H1 (cell line): ENCODE measurements at regions not wholly inside any gene's neighbourhood (a gene's known extent, or its start where the extent isn't known, plus 50 kb on each side); places are given as distances from the start of the nearest gene placed in this dataset.

ENCODE experiments used
- CTCF ChIA-PET: fragments of 300-600 bp; sonication (Branson Sonifier 250); formaldehyde crosslinking; loops from one replicate; lab custom pipeline; 2021; ENCODE audit not compliant: partially characterized antibody; lab: Charles Lee
- POLR2A ChIA-PET: fragments of 300-600 bp; sonication (Branson Sonifier 250); formaldehyde crosslinking; loops from one replicate; lab custom pipeline; 2021; ENCODE audit warnings: inconsistent platforms; ENCODE audit not compliant: partially characterized antibody; lab: Charles Lee
- DNase-seq, 2 experiments: peaks; one replicate each; pipeline versions ENCODE4 v3.0.0 to v3.0.0-alpha.2; 2010 to 2022; ENCODE audit warnings: low spot score in 2 of 2, low read depth in 1 of 2, mixed read lengths in 1 of 2
- FAIRE-seq: peaks from 2 replicates; lab custom pipeline; 2011; peaks lifted over from hg19 to GRCh38; lab: Jason Lieb, UNC
- H2AFZ ChIP-seq: 2 replicates; pipeline ENCODE4 v1.8.1; 2012; ENCODE audit warnings: low read length, inconsistent platforms
- H2AK5ac ChIP-seq: 2 replicates; pipeline ENCODE4 v1.6.1; 2013; ENCODE audit warnings: low read depth, low read length
- H2BK120ac ChIP-seq: replicated peaks from 2 replicates; pipeline ENCODE3; 2013; ENCODE audit warnings: low read depth, low read length, inconsistent platforms
- H2BK12ac ChIP-seq: 2 replicates; pipeline ENCODE4 v1.6.1; 2013; ENCODE audit warnings: low read depth, low read length
- H2BK15ac ChIP-seq: 2 replicates; pipeline ENCODE4 v1.6.1; 2013; ENCODE audit warnings: low read length
- H2BK20ac ChIP-seq: 2 replicates; pipeline ENCODE4 v1.6.1; 2013; ENCODE audit warnings: low read length
- H2BK5ac ChIP-seq: 2 replicates; pipeline ENCODE4 v1.6.1; 2013; ENCODE audit warnings: low read depth, low read length
- H3K14ac ChIP-seq: 2 replicates; pipeline ENCODE4 v1.6.1; 2013; ENCODE audit warnings: inconsistent platforms; ENCODE audit not compliant: insufficient read length
- H3K18ac ChIP-seq: 2 replicates; pipeline ENCODE4 v1.6.1; 2013; ENCODE audit warnings: low read length; ENCODE audit errors: extremely low read depth
- H3K23ac ChIP-seq: 2 replicates; pipeline ENCODE4 v1.6.1; 2013; ENCODE audit warnings: inconsistent platforms; ENCODE audit not compliant: insufficient read length
- H3K23me2 ChIP-seq: 2 replicates; pipeline ENCODE4 v1.6.1; 2013; ENCODE audit warnings: low read depth, low read length
- H3K27ac ChIP-seq: 2 replicates; pipeline ENCODE4 v1.6.1; 2011; ENCODE audit warnings: low read depth, low read length, inconsistent platforms
- H3K27me3 ChIP-seq, 4 experiments: replicated peaks in 1 of 4; 1 replicate in 1 of 4; 2 replicates in 3 of 4; pipeline versions ENCODE4 v1.6.1 to v1.8.1; 2011 to 2013; ENCODE audit warnings: low read length in 3 of 4, mild to moderate bottlenecking in 3 of 4, inconsistent platforms in 2 of 4, mixed read lengths in 2 of 4, moderate library complexity in 1 of 4; ENCODE audit not compliant: control insufficient read depth in 3 of 4, insufficient read depth in 3 of 4; ENCODE audit errors: extremely low read depth in 1 of 4
- H3K36me3 ChIP-seq, 4 experiments: 2 replicates each; pipeline versions ENCODE4 v1.6.1 to v1.8.1; 2011 to 2013; ENCODE audit warnings: mild to moderate bottlenecking in 4 of 4, low read length in 3 of 4, moderate library complexity in 2 of 4, control low read depth in 1 of 4, inconsistent platforms in 1 of 4; ENCODE audit not compliant: insufficient read depth in 4 of 4, control insufficient read depth in 2 of 4
- H3K4ac ChIP-seq: replicated peaks from 2 replicates; pipeline ENCODE3; 2013; ENCODE audit warnings: low read length, low read depth, mixed read lengths, inconsistent platforms; ENCODE audit not compliant: insufficient read length
- H3K4me1 ChIP-seq, 4 experiments: replicated peaks in 1 of 4; 1 replicate in 1 of 4; 2 replicates in 3 of 4; pipeline versions ENCODE4 v1.6.1 to v1.8.1; 2011 to 2013; ENCODE audit warnings: low read length in 3 of 4, inconsistent platforms in 2 of 4, mixed read lengths in 1 of 4; ENCODE audit not compliant: insufficient read depth in 4 of 4, control insufficient read depth in 3 of 4
- H3K4me2 ChIP-seq, 2 experiments: 2 replicates each; pipeline versions ENCODE4 v1.6.1 to v1.8.1; 2011 to 2013; ENCODE audit warnings: low read depth in 2 of 2, low read length in 2 of 2, control low read depth in 1 of 2, inconsistent platforms in 1 of 2, mild to moderate bottlenecking in 1 of 2; ENCODE audit not compliant: insufficient read depth in 1 of 2
- H3K4me3 ChIP-seq, 4 experiments: fragments of 200-600, 300-600 bp in 1 of 4; sonication (generic), shearing (Covaris generic), sonication (Bioruptor Twin) in 1 of 4; 2 replicates each; pipeline versions ENCODE4 v1.5.1 to v1.8.1; 2011 to 2016; ENCODE audit warnings: low read length in 4 of 4, low read depth in 3 of 4, control low read depth in 2 of 4, inconsistent platforms in 2 of 4, mild to moderate bottlenecking in 2 of 4, mixed read lengths in 1 of 4, moderate library complexity in 1 of 4; ENCODE audit not compliant: insufficient read depth in 2 of 4; ENCODE audit errors: extremely low read depth in 1 of 4
- H3K56ac ChIP-seq: replicated peaks from 2 replicates; pipeline ENCODE3; 2013; ENCODE audit warnings: low read depth, mild to moderate bottlenecking, mixed read lengths, low read length, inconsistent platforms; ENCODE audit not compliant: insufficient read length
- H3K79me1 ChIP-seq: 2 replicates; pipeline ENCODE4 v1.6.1; 2013; ENCODE audit warnings: low read depth, low read length, control low read depth
- H3K79me2 ChIP-seq, 2 experiments: 2 replicates each; pipeline versions ENCODE4 v1.6.1 to v1.8.1; 2012 to 2013; ENCODE audit warnings: low read length in 2 of 2, mild to moderate bottlenecking in 2 of 2, inconsistent platforms in 1 of 2; ENCODE audit not compliant: insufficient read depth in 2 of 2, control insufficient read depth in 1 of 2
- H3K9ac ChIP-seq, 4 experiments: replicated peaks in 1 of 4; 1 replicate in 1 of 4; 2 replicates in 3 of 4; pipeline versions ENCODE4 v1.6.1 to v1.8.1; 2011 to 2013; ENCODE audit warnings: low read depth in 3 of 4, low read length in 3 of 4, control low read depth in 2 of 4, mild to moderate bottlenecking in 2 of 4, moderate library complexity in 2 of 4, inconsistent platforms in 1 of 4; ENCODE audit errors: extremely low read depth in 1 of 4
- H3K9me3 ChIP-seq, 2 experiments: 2 replicates each; pipeline versions ENCODE4 v1.6.1 to v1.8.1; 2012 to 2013; ENCODE audit warnings: mild to moderate bottlenecking in 2 of 2, moderate library complexity in 2 of 2, control low read depth in 1 of 2, inconsistent platforms in 1 of 2, low read depth in 1 of 2, low read length in 1 of 2, mixed read lengths in 1 of 2; ENCODE audit not compliant: insufficient read depth in 2 of 2
- H4K20me1 ChIP-seq, 2 experiments: replicated peaks in 1 of 2; 2 replicates each; pipeline versions ENCODE3 to v1.8.1; 2011 to 2013; ENCODE audit warnings: inconsistent platforms in 2 of 2, low read length in 2 of 2, mild to moderate bottlenecking in 1 of 2; ENCODE audit not compliant: insufficient read depth in 2 of 2, control insufficient read depth in 1 of 2
- H4K5ac ChIP-seq: 2 replicates; pipeline ENCODE4 v1.6.1; 2013; ENCODE audit warnings: low read length, low read depth, mixed read lengths, inconsistent platforms; ENCODE audit not compliant: insufficient read length
- H4K8ac ChIP-seq: 2 replicates; pipeline ENCODE4 v1.8.0; 2013; ENCODE audit warnings: mild to moderate bottlenecking, moderate library complexity, low read length, inconsistent platforms; ENCODE audit not compliant: insufficient read depth; ENCODE audit errors: extremely low read depth
- H4K91ac ChIP-seq: replicated peaks from 2 replicates; pipeline ENCODE3; 2013; ENCODE audit warnings: low read length, mixed read lengths, inconsistent platforms; ENCODE audit not compliant: insufficient read length
- E2F6 ChIP-seq: IDR thresholded peaks from 2 replicates; pipeline ENCODE4 v1.6.1; 2012; ENCODE audit warnings: inconsistent platforms
- EZH2 ChIP-seq: fragments of 200-600 bp; sonication (generic); IDR thresholded peaks from 2 replicates; pipeline ENCODE4 v1.7.1; 2012; ENCODE audit warnings: low read depth, mild to moderate bottlenecking, moderate library complexity, low read length, inconsistent platforms; ENCODE audit not compliant: severe bottlenecking
- JUND ChIP-seq: IDR thresholded peaks from 2 replicates; pipeline ENCODE4 v1.6.1; 2011; ENCODE audit warnings: mild to moderate bottlenecking, improper control_type of control experiment, low read length
- MAX ChIP-seq: IDR thresholded peaks from 2 replicates; pipeline ENCODE4 v1.6.1; 2012; ENCODE audit warnings: inconsistent platforms
- NANOG ChIP-seq: IDR thresholded peaks from 2 replicates; pipeline ENCODE4 v1.6.1; 2011; ENCODE audit warnings: low read length, low read depth, mild to moderate bottlenecking, inconsistent platforms; ENCODE audit not compliant: insufficient read depth, poor library complexity, severe bottlenecking
- POLR2AphosphoS5 ChIP-seq: IDR thresholded peaks from 2 replicates; pipeline ENCODE4 v1.6.1; 2011; ENCODE audit warnings: low read depth, low read length
- RXRA ChIP-seq: IDR thresholded peaks from 2 replicates; pipeline ENCODE4 v1.6.1; 2011; ENCODE audit warnings: low read depth, mild to moderate bottlenecking, low read length, moderate library complexity; ENCODE audit not compliant: insufficient read depth
- SP1 ChIP-seq: IDR thresholded peaks from 2 replicates; pipeline ENCODE4 v1.6.1; 2011; ENCODE audit warnings: low read depth, low read length
- TAF1 ChIP-seq: IDR thresholded peaks from 2 replicates; pipeline ENCODE4 v1.6.1; 2011; ENCODE audit warnings: mild to moderate bottlenecking, low read depth, low read length
- YY1 ChIP-seq: IDR thresholded peaks from 2 replicates; pipeline ENCODE4 v1.6.1; 2011; ENCODE audit warnings: low read depth, mild to moderate bottlenecking, low read length
- WGBS, 2 experiments: shearing (Covaris generic) in 1 of 2; methylation state at CpG; one replicate each; pipeline versions ENCODE4 v1.1.6 to v1.1.7; 2013 to 2015; ENCODE audit warnings: low lambda C conversion rate in 2 of 2, mixed read lengths in 2 of 2, inconsistent platforms in 1 of 2, low coverage in 1 of 2, missing lambda C conversion rate in 1 of 2; ENCODE audit not compliant: insufficient replicate concordance in 2 of 2, insufficient coverage in 1 of 2, insufficient read length in 1 of 2; ENCODE audit errors: extremely low coverage in 1 of 2, missing lambda C conversion rate in 1 of 2; 5-methylcytosine and 5-hydroxymethylcytosine counted together
- TF ChIP-seq, protein P1 (sequence below): IDR thresholded peaks from 2 replicates; pipeline ENCODE4 v1.6.1; 2012; ENCODE audit warnings: low read length, inconsistent platforms

- H4K20me1 ChIP-seq: no peaks in the 10 kb centered on the region
- no peaks in the 10 kb centered on the region for H3K23me2 ChIP-seq
- no peaks in the 10 kb centered on the region for H3K79me2 ChIP-seq
- no peak overlapping the region for H3K56ac ChIP-seq
- H3K9me3 ChIP-seq: no peaks in the 10 kb centered on the region
- no peak overlapping the region for H2BK15ac ChIP-seq
- FAIRE-seq (no peak), DNase-seq (no peak)
- no peaks in the 10 kb centered on the region for H3K27me3 ChIP-seq
- H2BK20ac ChIP-seq: no peak overlapping the region
- 89% methylated on average over 2 of the region's 2 CpGs; no CpG with 5 or more reads in 1 of the 2 experiments for WGBS, 2 experiments
- H3K36me3 ChIP-seq: no peaks in the 10 kb centered on the region
- H2BK5ac ChIP-seq: no peak overlapping the region
- H2BK120ac ChIP-seq: no peak overlapping the region
- no peaks in the 10 kb centered on the region for H3K79me1 ChIP-seq
- H3K14ac ChIP-seq: no peak overlapping the region
- no peak overlapping the region for H3K4me3 ChIP-seq
- no peak overlapping the region for H4K5ac ChIP-seq
- no peak overlapping the region for H2BK12ac ChIP-seq
- no peak overlapping the region for H3K9ac ChIP-seq
- H3K18ac ChIP-seq: no peak overlapping the region
- H3K4me1 ChIP-seq: no peaks in the 10 kb centered on the region
- H3K23ac ChIP-seq: no peak overlapping the region
- ChIA-PET POLR2A (no interaction called here), CTCF (interaction anchor here (0.6 to 1.9 kb wide), 4 partner anchors 17 to 373 kb away, joined by 3 to 7 read pairs (median 3); no protein-coding TSS in a partner anchor)
- no peak overlapping the region for H3K4me2 ChIP-seq
- no peak overlapping the region for H3K4ac ChIP-seq
- no peak overlapping the region for H3K27ac ChIP-seq
- no peak overlapping the region for H2AFZ ChIP-seq
- H4K8ac ChIP-seq: no peak overlapping the region
- H4K91ac ChIP-seq: no peak overlapping the region
- no peak overlapping the region for H2AK5ac ChIP-seq
- TF ChIP-seq JUND: no peak
- TF ChIP-seq MAX: no peak
- TF ChIP-seq POLR2AphosphoS5: no peak
- TF ChIP-seq TAF1: no peak
- no peak for TF ChIP-seq SP1
- TF ChIP-seq, protein P1, sequence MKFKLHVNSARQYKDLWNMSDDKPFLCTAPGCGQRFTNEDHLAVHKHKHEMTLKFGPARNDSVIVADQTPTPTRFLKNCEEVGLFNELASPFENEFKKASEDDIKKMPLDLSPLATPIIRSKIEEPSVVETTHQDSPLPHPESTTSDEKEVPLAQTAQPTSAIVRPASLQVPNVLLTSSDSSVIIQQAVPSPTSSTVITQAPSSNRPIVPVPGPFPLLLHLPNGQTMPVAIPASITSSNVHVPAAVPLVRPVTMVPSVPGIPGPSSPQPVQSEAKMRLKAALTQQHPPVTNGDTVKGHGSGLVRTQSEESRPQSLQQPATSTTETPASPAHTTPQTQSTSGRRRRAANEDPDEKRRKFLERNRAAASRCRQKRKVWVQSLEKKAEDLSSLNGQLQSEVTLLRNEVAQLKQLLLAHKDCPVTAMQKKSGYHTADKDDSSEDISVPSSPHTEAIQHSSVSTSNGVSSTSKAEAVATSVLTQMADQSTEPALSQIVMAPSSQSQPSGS: no peak
- TF ChIP-seq EZH2: no peak
- no peak for TF ChIP-seq YY1
- TF ChIP-seq NANOG: no peak
- TF ChIP-seq E2F6: no peak
- no peak for TF ChIP-seq RXRA
Measured at GRCh38 chr6:8627085-8627861, 191.9 kb upstream of the SLC35B3 start.
